GM12865 (cell line): ENCODE measurements at regions not wholly inside any gene's neighbourhood (a gene's known extent, or its start where the extent isn't known, plus 50 kb on each side); places are given as distances from the start of the nearest gene placed in this dataset.

Experiments used
- DNase-seq: peaks from one replicate; pipeline ENCODE4 v3.0.0; 2010; ENCODE audit warnings: low read depth
- H3K4me3 ChIP-seq: 2 replicates; pipeline ENCODE4 v1.5.1; 2011; ENCODE audit warnings: mild to moderate bottlenecking, low read depth, low read length, control low read depth
- CTCF ChIP-seq: IDR thresholded peaks from 2 replicates; pipeline ENCODE4 v1.5.1; 2011; ENCODE audit warnings: low read length, control low read depth, low read depth, inconsistent platforms; ENCODE audit not compliant: insufficient read depth; ENCODE audit errors: missing control alignments

- TF ChIP-seq CTCF, result no peak
- no peak overlapping the region for H3K4me3 ChIP-seq
- no peak for DNase-seq
Measured at GRCh38 chr5:2203774-2204173, 321.0 kb upstream of the IRX4 start.

- no peak for TF ChIP-seq CTCF
- no peak for DNase-seq
- no peak overlapping the region for H3K4me3 ChIP-seq
Measured at GRCh38 chr5:2201832-2202231, 319.1 kb upstream of the IRX4 start.

GRCh38 chr5:2201421-2201820 is 318.7 kb upstream of the IRX4 start:
- no peak overlapping the region for H3K4me3 ChIP-seq
- TF ChIP-seq CTCF, result no peak
- no peak for DNase-seq

GRCh38 chr5:2201011-2201410 is 318.3 kb upstream of the IRX4 start:
- no peak for TF ChIP-seq CTCF
- no peak for DNase-seq
- no peak overlapping the region for H3K4me3 ChIP-seq

GRCh38 chr5:2200261-2200950 is 317.7 kb upstream of the IRX4 start:
- TF ChIP-seq CTCF, result no peak
- no peak for DNase-seq
- H3K4me3 ChIP-seq, result no peak overlapping the region

- TF ChIP-seq CTCF, result no peak
- H3K4me3 ChIP-seq, result no peak overlapping the region
- DNase-seq, result no peak
Measured at GRCh38 chr5:2199697-2200096, 317.0 kb upstream of the IRX4 start.

GRCh38 chr5:2196989-2197619 is 314.4 kb upstream of the IRX4 start:
- H3K4me3 ChIP-seq, result no peak overlapping the region
- no peak for DNase-seq
- no peak for TF ChIP-seq CTCF
